Muscle layer of colon (tissue), 2 donors: ENCODE measurements at regions not wholly inside any gene's neighbourhood (a gene's known extent, or its start where the extent isn't known, plus 50 kb on each side); places are given as distances from the start of the nearest gene placed in this dataset.
"Not testable (repeated sequence)": the region's sequence is repeated elsewhere in the genome, so short reads cannot be mapped to it uniquely, and the experiment has no call there.

Experiments used
- H3K27ac ChIP-seq: one replicate; pipeline ENCODE4 v1.7.0; 2013; ENCODE audit warnings: low read depth, mild to moderate bottlenecking, low read length, moderate library complexity
- H3K27me3 ChIP-seq, 2 donors: one replicate each; pipeline ENCODE4 v1.7.0; 2013; ENCODE audit warnings: low read length in 2 of 2, mild to moderate bottlenecking in 2 of 2; ENCODE audit not compliant: insufficient read depth in 2 of 2, control insufficient read depth in 1 of 2
- H3K36me3 ChIP-seq: one replicate; pipeline ENCODE4 v1.7.0; 2013; ENCODE audit warnings: mild to moderate bottlenecking, low read length; ENCODE audit not compliant: insufficient read depth
- H3K4me1 ChIP-seq: one replicate; pipeline ENCODE4 v1.7.0; 2013; ENCODE audit warnings: mild to moderate bottlenecking, low read length; ENCODE audit not compliant: insufficient read depth
- H3K4me3 ChIP-seq, 2 donors: one replicate each; pipeline ENCODE4 v1.7.0; 2013; ENCODE audit warnings: low read length in 2 of 2, low read depth in 1 of 2, mild to moderate bottlenecking in 1 of 2, moderate library complexity in 1 of 2
- H3K9ac ChIP-seq: one replicate; pipeline ENCODE4 v1.7.0; 2013; ENCODE audit warnings: low read length
- H3K9me3 ChIP-seq: one replicate; pipeline ENCODE4 v1.7.0; 2013; ENCODE audit warnings: mild to moderate bottlenecking, low read length
- donor health status: abdominal sarcoma.
- donor health status: Adenocarcinoma of cecum.

GRCh38 chr6:112432853-112433252 is 85.7 kb downstream of the RFPL4B start:
- Histone ChIP-seq H3K27me3 (no peaks in the 10 kb centered on the region), H3K27ac (no peak overlapping the region), H3K36me3 (no peaks in the 10 kb centered on the region), H3K4me1 (no peaks in the 10 kb centered on the region), H3K9me3 (no peaks in the 10 kb centered on the region), H3K9ac (no peak overlapping the region), H3K4me3 (no peak overlapping the region)

- H3K27ac ChIP-seq = no peak overlapping the region
- H3K4me1 ChIP-seq = no peaks in the 10 kb centered on the region
- no peaks in the 10 kb centered on the region for H3K36me3 ChIP-seq
- H3K9ac ChIP-seq = no peak overlapping the region
- no peak overlapping the region for H3K4me3 ChIP-seq
- H3K27me3 ChIP-seq = no peaks in the 10 kb centered on the region
- no peaks in the 10 kb centered on the region for H3K9me3 ChIP-seq
Observed at GRCh38 chr6:112433457-112433856, 86.3 kb downstream of the RFPL4B start.

GRCh38 chr6:112434896-112435435 is 87.8 kb downstream of the RFPL4B start:
- H3K9ac ChIP-seq = no peak overlapping the region
- H3K27ac ChIP-seq = no peak overlapping the region
- no peaks in the 10 kb centered on the region for H3K4me1 ChIP-seq
- H3K27me3 ChIP-seq = no peaks in the 10 kb centered on the region
- H3K9me3 ChIP-seq = no peaks in the 10 kb centered on the region
- no peak overlapping the region for H3K4me3 ChIP-seq
- no peaks in the 10 kb centered on the region for H3K36me3 ChIP-seq

- Histone ChIP-seq H3K9me3 (no peaks in the 10 kb centered on the region), H3K27ac (no peak overlapping the region), H3K27me3 (no peaks in the 10 kb centered on the region), H3K9ac (no peak overlapping the region), H3K4me1 (no peaks in the 10 kb centered on the region), H3K36me3 (no peaks in the 10 kb centered on the region), H3K4me3 (no peak overlapping the region)
Observed at GRCh38 chr6:112437058-112437457, 89.9 kb downstream of the RFPL4B start.

GRCh38 chr6:112439010-112439409 is 91.9 kb downstream of the RFPL4B start:
- peaks cover 6% of the 10 kb centered on the region for H3K4me1 ChIP-seq
- H3K27ac ChIP-seq = no peak overlapping the region
- no peak overlapping the region for H3K4me3 ChIP-seq
- H3K9ac ChIP-seq = no peak overlapping the region
- H3K36me3 ChIP-seq = no peaks in the 10 kb centered on the region
- H3K27me3 ChIP-seq = no peaks in the 10 kb centered on the region
- no peaks in the 10 kb centered on the region for H3K9me3 ChIP-seq

- H3K4me3 ChIP-seq = no peak overlapping the region
- H3K27me3 ChIP-seq = no peaks in the 10 kb centered on the region
- no peaks in the 10 kb centered on the region for H3K36me3 ChIP-seq
- H3K9ac ChIP-seq = no peak overlapping the region
- no peaks in the 10 kb centered on the region for H3K9me3 ChIP-seq
- H3K27ac ChIP-seq = no peak overlapping the region
- H3K4me1 ChIP-seq = peaks cover 6% of the 10 kb centered on the region
Observed at GRCh38 chr6:112439432-112439831, 92.3 kb downstream of the RFPL4B start.

GRCh38 chr6:112441607-112442006 is 94.5 kb downstream of the RFPL4B start:
- Histone ChIP-seq H3K9ac (no peak overlapping the region), H3K27ac (no peak overlapping the region), H3K27me3 (no peaks in the 10 kb centered on the region), H3K4me3 (no peak overlapping the region), H3K9me3 (no peaks in the 10 kb centered on the region), H3K4me1 (peaks cover 6% of the 10 kb centered on the region), H3K36me3 (no peaks in the 10 kb centered on the region)

- Histone ChIP-seq H3K27ac (no peak overlapping the region), H3K9ac (no peak overlapping the region), H3K4me1 (peaks cover 6% of the 10 kb centered on the region), H3K4me3 (no peak overlapping the region), H3K9me3 (no peaks in the 10 kb centered on the region), H3K27me3 (no peaks in the 10 kb centered on the region), H3K36me3 (no peaks in the 10 kb centered on the region)
Observed at GRCh38 chr6:112443179-112444065, 96.3 kb downstream of the RFPL4B start.

- not testable (repeated sequence) for H3K4me1 ChIP-seq, H3K9ac ChIP-seq, H3K36me3 ChIP-seq, H3K4me3 ChIP-seq, H3K9me3 ChIP-seq, H3K27ac ChIP-seq, H3K27me3 ChIP-seq
Observed at GRCh38 chr6:112448786-112449185, 101.7 kb downstream of the RFPL4B start.

GRCh38 chr6:112450663-112451062 is 103.5 kb downstream of the RFPL4B start:
- no peak overlapping the region for H3K9ac ChIP-seq
- no peaks in the 10 kb centered on the region for H3K9me3 ChIP-seq
- H3K36me3 ChIP-seq = no peaks in the 10 kb centered on the region
- H3K27me3 ChIP-seq = no peaks in the 10 kb centered on the region
- H3K27ac ChIP-seq = no peak overlapping the region
- H3K4me1 ChIP-seq = no peaks in the 10 kb centered on the region
- H3K4me3 ChIP-seq = no peak overlapping the region

GRCh38 chr6:112457886-112458285 is 110.8 kb downstream of the RFPL4B start:
- Histone ChIP-seq H3K4me1 (no peaks in the 10 kb centered on the region), H3K9ac (no peak overlapping the region), H3K27ac (no peak overlapping the region), H3K27me3 (no peaks in the 10 kb centered on the region), H3K4me3 (no peak overlapping the region), H3K36me3 (no peaks in the 10 kb centered on the region), H3K9me3 (no peaks in the 10 kb centered on the region)
